H9 (cell line): ENCODE measurements at regions not wholly inside any gene's neighbourhood (a gene's known extent, or its start where the extent isn't known, plus 50 kb on each side); places are given as distances from the start of the nearest gene placed in this dataset.

Experiments
- DNase-seq: peaks from one replicate; pipeline ENCODE4 v3.0.0-alpha.2; 2017
- H2AFZ ChIP-seq: one replicate; pipeline ENCODE4 v1.6.1; 2013; ENCODE audit warnings: mild to moderate bottlenecking, low read length, control low read depth, moderate library complexity
- H2AK5ac ChIP-seq: 2 replicates; pipeline ENCODE4 v1.6.1; 2013; ENCODE audit warnings: low read length, control low read depth, mixed read lengths; ENCODE audit not compliant: insufficient read length
- H2BK120ac ChIP-seq: one replicate; pipeline ENCODE4 v1.6.1; 2013; ENCODE audit warnings: low read depth, mild to moderate bottlenecking, low read length, control low read depth, inconsistent platforms; ENCODE audit not compliant: poor library complexity, severe bottlenecking
- H2BK12ac ChIP-seq: 2 replicates; pipeline ENCODE4 v1.6.1; 2013; ENCODE audit warnings: low read length, control low read depth, mixed read lengths, low read depth; ENCODE audit not compliant: insufficient read length
- H2BK15ac ChIP-seq: 2 replicates; pipeline ENCODE4 v1.6.1; 2013; ENCODE audit warnings: low read depth, low read length, control low read depth
- H2BK20ac ChIP-seq: one replicate; pipeline ENCODE4 v1.6.1; 2013; ENCODE audit warnings: low read depth, mild to moderate bottlenecking, low read length, control low read depth, inconsistent platforms; ENCODE audit not compliant: poor library complexity, severe bottlenecking
- H2BK5ac ChIP-seq: 2 replicates; pipeline ENCODE4 v1.6.1; 2013; ENCODE audit warnings: low read length, control low read depth, mixed read lengths; ENCODE audit not compliant: insufficient read length
- H3K14ac ChIP-seq: 2 replicates; pipeline ENCODE4 v1.6.1; 2013; ENCODE audit warnings: low read length, control low read depth; ENCODE audit not compliant: insufficient read depth
- H3K18ac ChIP-seq: 2 replicates; pipeline ENCODE4 v1.6.1; 2013; ENCODE audit warnings: low read depth, mild to moderate bottlenecking, mixed read lengths, low read length, control low read depth; ENCODE audit not compliant: insufficient read length
- H3K23ac ChIP-seq: 2 replicates; pipeline ENCODE4 v1.6.1; 2013; ENCODE audit warnings: low read length, control low read depth, mixed read lengths, low read depth; ENCODE audit not compliant: insufficient read length
- H3K23me2 ChIP-seq: 2 replicates; pipeline ENCODE4 v1.6.1; 2013; ENCODE audit warnings: low read depth, mild to moderate bottlenecking, mixed read lengths, low read length, control low read depth; ENCODE audit not compliant: insufficient read length, poor library complexity, severe bottlenecking
- H3K27ac ChIP-seq: 2 replicates; pipeline ENCODE4 v1.5.1; 2013; ENCODE audit warnings: low read length, control low read depth, mixed read lengths, low read depth; ENCODE audit not compliant: insufficient read length
- H3K27me3 ChIP-seq: 2 replicates; pipeline ENCODE4 v1.6.1; 2013; ENCODE audit warnings: low read length, control low read depth, inconsistent platforms; ENCODE audit not compliant: insufficient read depth
- H3K4ac ChIP-seq: 2 replicates; pipeline ENCODE4 v1.6.1; 2013; ENCODE audit warnings: low read depth, mild to moderate bottlenecking, control low read depth, inconsistent platforms, low read length, moderate library complexity
- H3K4me1 ChIP-seq: 2 replicates; pipeline ENCODE4 v1.6.1; 2013; ENCODE audit warnings: low read length, control low read depth, inconsistent platforms; ENCODE audit not compliant: insufficient read depth
- H3K4me2 ChIP-seq: 2 replicates; pipeline ENCODE4 v1.6.1; 2013; ENCODE audit warnings: low read length, control low read depth, mixed read lengths; ENCODE audit not compliant: insufficient read length, insufficient read depth
- H3K56ac ChIP-seq: 2 replicates; pipeline ENCODE4 v1.6.1; 2013; ENCODE audit warnings: low read depth, mild to moderate bottlenecking, mixed read lengths, low read length, control low read depth; ENCODE audit not compliant: insufficient read length
- H3K79me1 ChIP-seq: 2 replicates; pipeline ENCODE4 v1.6.1; 2013; ENCODE audit warnings: low read depth, mild to moderate bottlenecking, moderate library complexity, low read length, control low read depth, inconsistent platforms; ENCODE audit not compliant: insufficient read depth, poor library complexity, severe bottlenecking
- H3K79me2 ChIP-seq: 2 replicates; pipeline ENCODE4 v1.6.1; 2013; ENCODE audit warnings: low read length, control low read depth, inconsistent platforms; ENCODE audit not compliant: insufficient read depth
- H3K9ac ChIP-seq: 2 replicates; pipeline ENCODE4 v1.6.1; 2013; ENCODE audit warnings: low read length, control low read depth, mixed read lengths; ENCODE audit not compliant: insufficient read length; ENCODE audit errors: extremely low read depth
- H3K9me3 ChIP-seq: one replicate; pipeline ENCODE4 v1.6.1; 2013; ENCODE audit warnings: low read depth, low read length, inconsistent platforms; ENCODE audit not compliant: control insufficient read depth
- H3T11ph ChIP-seq: one replicate; pipeline ENCODE4 v1.6.1; 2013; ENCODE audit warnings: mild to moderate bottlenecking, low read length, control low read depth, inconsistent platforms
- H4K20me1 ChIP-seq: one replicate; pipeline ENCODE4 v1.6.1; 2013; ENCODE audit not compliant: control insufficient read depth, insufficient read length, insufficient read depth
- H4K5ac ChIP-seq: 2 replicates; pipeline ENCODE4 v1.6.1; 2013; ENCODE audit warnings: low read depth, mild to moderate bottlenecking, mixed read lengths, low read length, control low read depth; ENCODE audit not compliant: insufficient read length
- H4K8ac ChIP-seq: replicated peaks from 2 replicates; pipeline ENCODE4 v1.6.1; 2013; ENCODE audit warnings: low read length, control low read depth, mixed read lengths, low read depth; ENCODE audit not compliant: insufficient read length
- H4K91ac ChIP-seq: 2 replicates; pipeline ENCODE4 v1.6.1; 2013; ENCODE audit warnings: low read depth, mild to moderate bottlenecking, moderate library complexity, mixed read lengths, low read length, control low read depth; ENCODE audit not compliant: insufficient read length
- H3K27ac Mint-ChIP-seq, 3 experiments: 2 replicates in 2 of 3; 3 replicates in 1 of 3; pipeline ENCODE4 v1.8.0; 2020 to 2021; ENCODE audit warnings: mixed read lengths in 3 of 3, mild to moderate bottlenecking in 1 of 3, moderate library complexity in 1 of 3
- H3K27me3 Mint-ChIP-seq: 2 replicates; pipeline ENCODE4 v1.8.0; 2021; ENCODE audit warnings: low read depth, mild to moderate bottlenecking, moderate library complexity, mixed read lengths
- H3K36me3 Mint-ChIP-seq, 3 experiments: 2 replicates in 2 of 3; 3 replicates in 1 of 3; pipeline ENCODE4 v1.8.0; 2020 to 2021; ENCODE audit warnings: low read depth in 3 of 3, mixed read lengths in 3 of 3; ENCODE audit not compliant: insufficient read depth in 1 of 3
- H3K4me1 Mint-ChIP-seq, 2 experiments: 2 replicates each; pipeline ENCODE4 v1.8.0; 2020; ENCODE audit warnings: mixed read lengths in 2 of 2
- H3K4me3 Mint-ChIP-seq, 2 experiments: 2 replicates in 1 of 2; 3 replicates in 1 of 2; pipeline ENCODE4 v1.8.0; 2020 to 2021; ENCODE audit warnings: mild to moderate bottlenecking in 2 of 2, mixed read lengths in 2 of 2, moderate library complexity in 1 of 2
- H3K9me3 Mint-ChIP-seq, 2 experiments: 2 replicates in 1 of 2; 3 replicates in 1 of 2; pipeline ENCODE4 v1.8.0; 2020; ENCODE audit warnings: mild to moderate bottlenecking in 2 of 2, mixed read lengths in 2 of 2, moderate library complexity in 1 of 2
- TF ChIP-seq, protein P1 (sequence below): fragments of 200-600 bp; sonication (generic); conservative IDR thresholded peaks from 3 replicates; pipeline ENCODE4 v1.8.0; 2021; ENCODE audit warnings: antibody characterized with exemption, mild to moderate bottlenecking

DNA sequence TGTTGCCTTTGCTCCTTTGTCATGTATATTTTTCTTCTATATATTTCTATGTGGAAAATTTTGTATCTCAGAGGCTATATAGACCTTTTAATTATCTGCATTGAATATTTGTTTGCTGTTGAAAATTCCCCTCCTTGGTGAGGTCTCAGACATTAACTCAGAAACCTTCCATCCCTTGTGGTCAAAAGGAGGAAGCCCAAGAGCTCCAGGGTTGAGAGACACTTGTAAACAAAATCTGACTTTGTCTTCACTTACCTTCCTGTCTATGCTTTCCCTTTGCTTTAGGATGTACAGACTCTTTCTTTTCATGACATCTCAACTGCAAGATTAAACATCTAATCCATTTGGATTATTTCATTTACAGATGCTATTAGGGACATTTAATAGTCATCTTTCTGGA lies 157.5 kb downstream of the PCDH20 start:
- H3K9ac ChIP-seq = no peak overlapping the region
- H3K18ac ChIP-seq = no peak overlapping the region
- no peaks in the 10 kb centered on the region for H3K79me2 ChIP-seq
- no peak overlapping the region for H4K91ac ChIP-seq
- Mint-ChIP-seq H3K27me3 (no peaks in the 10 kb centered on the region), H3K4me1 (peaks cover 10% of the 10 kb centered on the region in 2 experiments), H3K9me3 (no peaks in the 10 kb centered on the region), H3K4me3 (no peak overlapping the region), H3K36me3 (peaks cover 0 to 1% (median 0%) of the 10 kb centered on the region in 3 experiments; a peak in 2 of 7 replicates), H3K27ac (no peak overlapping the region)
- H4K5ac ChIP-seq = no peak overlapping the region
- H2BK15ac ChIP-seq = no peak overlapping the region
- H4K20me1 ChIP-seq = no peaks in the 10 kb centered on the region
- no peaks in the 10 kb centered on the region for H3K4me1 ChIP-seq
- no peak overlapping the region for H2BK12ac ChIP-seq
- H3T11ph ChIP-seq = no peak overlapping the region
- H2BK120ac ChIP-seq = no peak overlapping the region
- no peak overlapping the region for H3K23ac ChIP-seq
- no peak overlapping the region for H3K27ac ChIP-seq
- no peak for DNase-seq
- no peak overlapping the region for H2AFZ ChIP-seq
- H3K14ac ChIP-seq = no peak overlapping the region
- H4K8ac ChIP-seq = no peak overlapping the region
- H2BK20ac ChIP-seq = no peak overlapping the region
- no peaks in the 10 kb centered on the region for H3K79me1 ChIP-seq
- no peak overlapping the region for H2BK5ac ChIP-seq
- no peak overlapping the region for H2AK5ac ChIP-seq
- H3K9me3 ChIP-seq = no peaks in the 10 kb centered on the region
- TF ChIP-seq, protein P1, sequence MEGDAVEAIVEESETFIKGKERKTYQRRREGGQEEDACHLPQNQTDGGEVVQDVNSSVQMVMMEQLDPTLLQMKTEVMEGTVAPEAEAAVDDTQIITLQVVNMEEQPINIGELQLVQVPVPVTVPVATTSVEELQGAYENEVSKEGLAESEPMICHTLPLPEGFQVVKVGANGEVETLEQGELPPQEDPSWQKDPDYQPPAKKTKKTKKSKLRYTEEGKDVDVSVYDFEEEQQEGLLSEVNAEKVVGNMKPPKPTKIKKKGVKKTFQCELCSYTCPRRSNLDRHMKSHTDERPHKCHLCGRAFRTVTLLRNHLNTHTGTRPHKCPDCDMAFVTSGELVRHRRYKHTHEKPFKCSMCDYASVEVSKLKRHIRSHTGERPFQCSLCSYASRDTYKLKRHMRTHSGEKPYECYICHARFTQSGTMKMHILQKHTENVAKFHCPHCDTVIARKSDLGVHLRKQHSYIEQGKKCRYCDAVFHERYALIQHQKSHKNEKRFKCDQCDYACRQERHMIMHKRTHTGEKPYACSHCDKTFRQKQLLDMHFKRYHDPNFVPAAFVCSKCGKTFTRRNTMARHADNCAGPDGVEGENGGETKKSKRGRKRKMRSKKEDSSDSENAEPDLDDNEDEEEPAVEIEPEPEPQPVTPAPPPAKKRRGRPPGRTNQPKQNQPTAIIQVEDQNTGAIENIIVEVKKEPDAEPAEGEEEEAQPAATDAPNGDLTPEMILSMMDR = no peak
- no peaks in the 10 kb centered on the region for H3K27me3 ChIP-seq
- H3K56ac ChIP-seq = no peak overlapping the region
- no peaks in the 10 kb centered on the region for H3K23me2 ChIP-seq
- no peak overlapping the region for H3K4ac ChIP-seq
- H3K4me2 ChIP-seq = no peak overlapping the region
